ENCODE measurements at regions not wholly inside any gene's neighbourhood (a gene's known extent, or its start where the extent isn't known, plus 50 kb on each side); places are given as distances from the start of the nearest gene placed in this dataset.

- TF ChIP-seq POLR2A (IDR thresholded peaks at IDR 0.05) (no peak), CTCF (IDR thresholded peaks at IDR 0.05) (peak in 4 of 6 experiments; percentile 26 to 30 (median 27))
These were observed 121.1 kb downstream of the OXSM start for GRCh38 chr3:25910997-25911396.
